Astrocyte (in vitro differentiated cells and primary cell): ENCODE measurements at regions not wholly inside any gene's neighbourhood (a gene's known extent, or its start where the extent isn't known, plus 50 kb on each side); places are given as distances from the start of the nearest gene placed in this dataset.

Experiments
- CTCF ChIP-seq: IDR thresholded peaks from 2 replicates; pipeline ENCODE4 v1.5.1; 2011; ENCODE audit warnings: low read depth, mild to moderate bottlenecking, inconsistent platforms, low read length, moderate library complexity; ENCODE audit not compliant: insufficient read depth
- EZH2 ChIP-seq: IDR thresholded peaks from 2 replicates; pipeline ENCODE4 v1.6.1; 2012; ENCODE audit warnings: mild to moderate bottlenecking, low read length, inconsistent platforms; ENCODE audit not compliant: insufficient read depth

GRCh38 chr10:131706952-131707351 is 193.9 kb upstream of the PPP2R2D start:
- TF ChIP-seq CTCF = no peak
- TF ChIP-seq EZH2 = no peak
